ENCODE measurements at regions not wholly inside any gene's neighbourhood (a gene's known extent, or its start where the extent isn't known, plus 50 kb on each side); places are given as distances from the start of the nearest gene placed in this dataset.

DNA sequence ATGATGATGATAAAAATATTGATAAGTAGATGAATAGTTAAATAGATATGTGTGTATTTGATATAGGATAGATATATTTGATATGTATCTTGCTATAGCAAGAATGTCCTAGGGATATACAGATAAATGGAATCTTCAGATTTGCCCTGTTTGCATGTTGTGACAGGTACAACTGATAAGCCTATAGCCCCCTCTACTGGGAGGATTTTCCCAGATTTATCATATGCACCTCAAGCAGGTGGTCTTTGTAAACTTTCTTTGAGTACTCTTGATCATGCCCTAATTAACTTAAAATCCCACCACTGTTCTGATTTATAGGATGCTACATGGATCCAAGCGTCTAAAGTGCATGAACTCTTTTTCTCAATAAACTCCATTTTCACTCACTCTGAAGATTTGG lies 1050.7 kb downstream of the SORCS3 start:
- Histone ChIP-seq H3K36me3 (no peaks in the 10 kb centered on the region), H3K4me3 (ENCODE audit: low read depth, low read length) (no peak overlapping the region), H3K9me3 (no peaks in the 10 kb centered on the region), H3K4me1 (no peaks in the 10 kb centered on the region), H3K27me3 (no peaks in the 10 kb centered on the region)
- DNase-seq, result no peak
- TF ChIP-seq, protein P1, sequence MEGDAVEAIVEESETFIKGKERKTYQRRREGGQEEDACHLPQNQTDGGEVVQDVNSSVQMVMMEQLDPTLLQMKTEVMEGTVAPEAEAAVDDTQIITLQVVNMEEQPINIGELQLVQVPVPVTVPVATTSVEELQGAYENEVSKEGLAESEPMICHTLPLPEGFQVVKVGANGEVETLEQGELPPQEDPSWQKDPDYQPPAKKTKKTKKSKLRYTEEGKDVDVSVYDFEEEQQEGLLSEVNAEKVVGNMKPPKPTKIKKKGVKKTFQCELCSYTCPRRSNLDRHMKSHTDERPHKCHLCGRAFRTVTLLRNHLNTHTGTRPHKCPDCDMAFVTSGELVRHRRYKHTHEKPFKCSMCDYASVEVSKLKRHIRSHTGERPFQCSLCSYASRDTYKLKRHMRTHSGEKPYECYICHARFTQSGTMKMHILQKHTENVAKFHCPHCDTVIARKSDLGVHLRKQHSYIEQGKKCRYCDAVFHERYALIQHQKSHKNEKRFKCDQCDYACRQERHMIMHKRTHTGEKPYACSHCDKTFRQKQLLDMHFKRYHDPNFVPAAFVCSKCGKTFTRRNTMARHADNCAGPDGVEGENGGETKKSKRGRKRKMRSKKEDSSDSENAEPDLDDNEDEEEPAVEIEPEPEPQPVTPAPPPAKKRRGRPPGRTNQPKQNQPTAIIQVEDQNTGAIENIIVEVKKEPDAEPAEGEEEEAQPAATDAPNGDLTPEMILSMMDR (IDR thresholded peaks at IDR 0.05; ENCODE audit: low read depth, low read length), result no peak

- DNase-seq, result no peak
- TF ChIP-seq, protein P1 (IDR thresholded peaks at IDR 0.05; ENCODE audit: low read depth, low read length), result no peak
- H3K27me3 ChIP-seq, result no peaks in the 10 kb centered on the region
- H3K36me3 ChIP-seq, result no peaks in the 10 kb centered on the region
- H3K4me1 ChIP-seq, result no peaks in the 10 kb centered on the region
- H3K4me3 ChIP-seq (ENCODE audit: low read depth, low read length), result no peak overlapping the region
- H3K9me3 ChIP-seq, result no peaks in the 10 kb centered on the region
Observed at GRCh38 chr10:105682911-105683310, 1041.8 kb downstream of the SORCS3 start.

DNA sequence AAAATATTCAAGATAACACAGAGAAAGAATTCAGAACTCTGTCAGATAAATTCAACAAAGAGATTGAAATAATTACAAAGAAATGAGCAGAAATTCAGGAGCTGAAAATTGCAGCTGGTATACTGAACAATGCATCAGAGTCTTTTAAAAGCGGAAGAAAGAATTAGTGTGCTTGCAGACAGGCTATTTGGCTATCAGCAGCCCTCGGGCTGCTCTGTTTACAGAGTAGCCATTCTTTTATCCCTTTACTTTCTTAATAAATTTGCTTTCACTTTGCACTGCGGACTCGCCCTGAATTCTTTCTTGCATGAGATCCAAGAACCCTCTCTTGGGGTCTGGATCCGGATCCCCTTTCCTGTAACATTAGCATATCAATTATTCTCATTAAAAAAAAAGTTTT lies 1040.0 kb downstream of the SORCS3 start:
- Histone ChIP-seq H3K4me3 (ENCODE audit: low read depth, low read length) (no peak overlapping the region), H3K36me3 (no peaks in the 10 kb centered on the region), H3K9me3 (no peaks in the 10 kb centered on the region), H3K4me1 (no peaks in the 10 kb centered on the region), H3K27me3 (no peaks in the 10 kb centered on the region)
- TF ChIP-seq, protein P1 (IDR thresholded peaks at IDR 0.05; ENCODE audit: low read depth, low read length), result no peak
- no peak for DNase-seq

- H3K9me3 ChIP-seq, result no peaks in the 10 kb centered on the region
- no peaks in the 10 kb centered on the region for H3K27me3 ChIP-seq
- H3K4me1 ChIP-seq, result no peaks in the 10 kb centered on the region
- no peak overlapping the region for H3K4me3 ChIP-seq (ENCODE audit: low read depth, low read length)
- DNase-seq, result no peak
- TF ChIP-seq, protein P1 (IDR thresholded peaks at IDR 0.05; ENCODE audit: low read depth, low read length), result no peak
- no peaks in the 10 kb centered on the region for H3K36me3 ChIP-seq
Observed at GRCh38 chr10:105679781-105680180, 1038.7 kb downstream of the SORCS3 start.

DNA sequence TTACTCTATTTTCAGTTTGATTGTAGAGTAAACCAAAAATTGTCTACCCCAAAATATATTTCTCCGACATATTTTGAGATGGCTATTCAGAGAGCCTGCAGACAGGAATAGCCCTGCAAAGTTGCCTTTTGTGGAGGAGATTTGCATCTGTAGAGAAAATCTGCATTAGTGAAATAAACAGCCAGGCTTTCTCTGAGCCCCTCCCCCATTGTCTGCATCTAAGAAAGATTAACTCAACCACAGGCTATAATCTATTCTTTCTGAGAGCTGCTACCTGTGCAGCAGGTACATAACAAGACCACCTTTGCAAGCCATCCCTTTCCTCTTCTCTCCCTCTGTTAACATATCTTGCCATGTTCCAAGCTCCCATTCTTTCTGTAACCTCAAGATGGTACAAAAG lies 1034.2 kb downstream of the SORCS3 start:
- H3K36me3 ChIP-seq, result no peaks in the 10 kb centered on the region
- TF ChIP-seq, protein P1 (IDR thresholded peaks at IDR 0.05; ENCODE audit: low read depth, low read length), result no peak
- no peak overlapping the region for H3K4me3 ChIP-seq (ENCODE audit: low read depth, low read length)
- no peaks in the 10 kb centered on the region for H3K9me3 ChIP-seq
- no peak for DNase-seq
- H3K4me1 ChIP-seq, result no peaks in the 10 kb centered on the region
- no peaks in the 10 kb centered on the region for H3K27me3 ChIP-seq

- no peaks in the 10 kb centered on the region for H3K9me3 ChIP-seq
- no peak for DNase-seq
- no peaks in the 10 kb centered on the region for H3K36me3 ChIP-seq
- H3K27me3 ChIP-seq, result no peaks in the 10 kb centered on the region
- no peaks in the 10 kb centered on the region for H3K4me1 ChIP-seq
- TF ChIP-seq, protein P1 (IDR thresholded peaks at IDR 0.05; ENCODE audit: low read depth, low read length), result no peak
- no peak overlapping the region for H3K4me3 ChIP-seq (ENCODE audit: low read depth, low read length)
Observed at GRCh38 chr10:105674448-105674847, 1033.4 kb downstream of the SORCS3 start.

Measured in BE2C (cell line).